ENCODE measurements at regions not wholly inside any gene's neighbourhood (a gene's known extent, or its start where the extent isn't known, plus 50 kb on each side); places are given as distances from the start of the nearest gene placed in this dataset.

- TF ChIP-seq CTCF (IDR thresholded peaks at IDR 0.05) = no peak
- no peak for TF ChIP-seq POLR2AphosphoS5 (IDR thresholded peaks at IDR 0.05; ENCODE audit: insufficient read depth in 1 of 2, low read depth in 1 of 2)
Measured at GRCh38 chr7:21028599-21028998, 241.9 kb upstream of the SP8 start.
